Heart right ventricle (tissue), 16 donors: ENCODE measurements at regions not wholly inside any gene's neighbourhood (a gene's known extent, or its start where the extent isn't known, plus 50 kb on each side); places are given as distances from the start of the nearest gene placed in this dataset.

ENCODE experiments used
- ATAC-seq, 8 donors: fragments of 200-7000 bp; cut with Tn5 transposase; one replicate each; pipeline ENCODE4 v1.9.1; 2020; ENCODE audit warnings: mild to moderate bottlenecking in 8 of 8, moderate library complexity in 8 of 8, moderate number of reproducible peaks in 1 of 8
- DNase-seq, 2 donors: peaks; one replicate each; pipeline ENCODE4 v3.0.0-alpha.2; 2020
- H3K27ac ChIP-seq, 10 donors: fragments of 200-600 bp; sonication (generic) in 2 of 10; one replicate each; pipeline versions ENCODE4 v1.5.0 to v1.8.0; 2020 to 2022; ENCODE audit warnings: mild to moderate bottlenecking in 3 of 10
- H3K27me3 ChIP-seq, 7 donors: fragments of 200-600 bp; one replicate each; pipeline ENCODE4 v1.8.0; 2021 to 2022; ENCODE audit warnings: mild to moderate bottlenecking in 2 of 7
- H3K36me3 ChIP-seq, 9 donors: fragments of 200-600 bp; sonication (generic) in 1 of 9; one replicate each; pipeline versions ENCODE4 v1.5.0 to v1.8.0; 2020 to 2022; ENCODE audit warnings: mild to moderate bottlenecking in 2 of 9
- H3K4me1 ChIP-seq, 9 donors: fragments of 200-600 bp; sonication (generic) in 1 of 9; one replicate each; pipeline versions ENCODE4 v1.5.0 to v1.8.0; 2020 to 2022; ENCODE audit warnings: mild to moderate bottlenecking in 4 of 9
- H3K4me3 ChIP-seq, 10 donors: fragments of 200-600 bp; sonication (generic) in 2 of 10; one replicate each; pipeline versions ENCODE4 v1.5.0 to v1.8.0; 2020 to 2022; ENCODE audit warnings: mild to moderate bottlenecking in 7 of 10, moderate library complexity in 2 of 10
- H3K9me3 ChIP-seq, 11 donors: fragments of 200-600 bp in 10 of 11; sonication (generic) in 2 of 11; one replicate each; pipeline versions ENCODE4 v1.5.0 to v1.8.0; 2013 to 2022; ENCODE audit warnings: mild to moderate bottlenecking in 2 of 11, control low read depth in 1 of 11, moderate library complexity in 1 of 11
- CTCF ChIP-seq, 9 donors: fragments of 200-600 bp; sonication (generic) in 2 of 9; IDR thresholded peaks; one replicate each; pipeline versions ENCODE4 v1.5.0 to v1.8.0; 2021 to 2022; ENCODE audit warnings: antibody characterized with exemption in 9 of 9, mild to moderate bottlenecking in 5 of 9, moderate library complexity in 1 of 9
- WGBS, 2 donors: extraction: QIAGEN DNeasy Blood & Tissue Kit; methylation state at CpG; one replicate each; pipeline ENCODE4 v1.1.7; 2013; ENCODE audit warnings: inconsistent platforms in 1 of 2; 5-methylcytosine and 5-hydroxymethylcytosine counted together
- intact Hi-C, 10 donors: fragments of 100-400 bp; cut with DNase I; formaldehyde crosslinking; loops; one replicate each; pipeline versions ENCODE4 v1.11.1 to v1.14.2; 2022
- donor health status: Arrhythmogenic right ventricular cardiomyopathy.
- donor health status: ischemic (EF 13 %, LVEDD 7.1; RV severe dilation, severe dysfunction).
- donor health status: healthy with polysubstance abuse.
- donor health status: DM: no; HTN: yes; CAD: no.
- donor health status: DM: no; HTN: no; CAD: no.
- donor health status: ischemic (EF 25% LVEDD 6.9; RV normal size, moderate dysfunction).
- donor health status: ischemic (EF 25% LVEDD 5.7; RV mildly dilated, moderate dysfunction).
- donor health status: healthy.
- donor health status: DM: yes; HTN: yes; CAD: no.
- donor health status: Ischemic cardiomyopathy.
- donor health status: ischemic (EF 35%, LVEDD 5.7; RV mildly dilated, moderate dysfunction).
- donor health status: nonischemic (EF 11% LVEDD 7.7; RV severe dilation, severe dysfunction).
- donor health status: DM: yes; HTN: yes; CAD: no.
- donor health status: PGD.
- donor health status: ischemic (EF 29% LVEDD 5.4; RV normal size, mild dysfunction).
- donor health status: nonischemic (EF 23%, LVEDD 6.1; RV moderate dilation, normal function).

- Histone ChIP-seq H3K9me3 (no peaks in the 10 kb centered on the region), H3K4me1 (no peaks in the 10 kb centered on the region), H3K4me3 (no peak overlapping the region), H3K36me3 (no peaks in the 10 kb centered on the region), H3K27me3 (no peaks in the 10 kb centered on the region), H3K27ac (no peak overlapping the region)
- 46 to 56% methylated on average over 9 of the region's 9 CpGs for WGBS, 2 donors
- no peak for ATAC-seq
- DNase-seq: no peak
- no peak for TF ChIP-seq CTCF (IDR thresholded peaks at IDR 0.05)
- intact Hi-C loops: no loop called here
Measured at GRCh38 chr7:124667312-124668153, 98.1 kb downstream of the GPR37 start.

- TF ChIP-seq CTCF (IDR thresholded peaks at IDR 0.05): no peak
Measured at GRCh38 chr7:124662937-124663336, 102.7 kb downstream of the GPR37 start.

GRCh38 chr7:124662372-124662771, 103.2 kb downstream of the GPR37 start:
- no peak for ATAC-seq

More at GRCh38 chr7:124662937-124663336, 102.7 kb downstream of the GPR37 start:
- Histone ChIP-seq H3K9me3 (no peaks in the 10 kb centered on the region), H3K27ac (no peak overlapping the region), H3K4me3 (no peak overlapping the region), H3K4me1 (no peaks in the 10 kb centered on the region), H3K27me3 (no peaks in the 10 kb centered on the region), H3K36me3 (no peaks in the 10 kb centered on the region)
- intact Hi-C loops: no loop called here
- DNase-seq: no peak
- no peak for ATAC-seq

GRCh38 chr7:124655990-124656389, 109.6 kb downstream of the GPR37 start:
- DNase-seq (no peak), ATAC-seq (no peak)
- 71 to 85% methylated on average over 3 of the region's 3 CpGs for WGBS, 2 donors
- no peaks in the 10 kb centered on the region for H3K4me1 ChIP-seq
- H3K9me3 ChIP-seq: no peaks in the 10 kb centered on the region
- no peaks in the 10 kb centered on the region for H3K27me3 ChIP-seq
- no peak overlapping the region for H3K4me3 ChIP-seq
- intact Hi-C loops: no loop called here
- H3K27ac ChIP-seq: no peak overlapping the region
- no peaks in the 10 kb centered on the region for H3K36me3 ChIP-seq
- no peak for TF ChIP-seq CTCF (IDR thresholded peaks at IDR 0.05)

More at GRCh38 chr7:124662372-124662771, 103.2 kb downstream of the GPR37 start:
- Histone ChIP-seq H3K27me3 (no peaks in the 10 kb centered on the region), H3K27ac (no peak overlapping the region), H3K4me3 (no peak overlapping the region), H3K36me3 (no peaks in the 10 kb centered on the region), H3K9me3 (no peaks in the 10 kb centered on the region), H3K4me1 (no peaks in the 10 kb centered on the region)
- no peak for DNase-seq
- intact Hi-C loops: no loop called here
- 63 to 74% methylated on average over 4 of the region's 4 CpGs for WGBS, 2 donors
- no peak for TF ChIP-seq CTCF (IDR thresholded peaks at IDR 0.05)
